ENCODE measurements at regions not wholly inside any gene's neighbourhood (a gene's known extent, or its start where the extent isn't known, plus 50 kb on each side); places are given as distances from the start of the nearest gene placed in this dataset.

DNA sequence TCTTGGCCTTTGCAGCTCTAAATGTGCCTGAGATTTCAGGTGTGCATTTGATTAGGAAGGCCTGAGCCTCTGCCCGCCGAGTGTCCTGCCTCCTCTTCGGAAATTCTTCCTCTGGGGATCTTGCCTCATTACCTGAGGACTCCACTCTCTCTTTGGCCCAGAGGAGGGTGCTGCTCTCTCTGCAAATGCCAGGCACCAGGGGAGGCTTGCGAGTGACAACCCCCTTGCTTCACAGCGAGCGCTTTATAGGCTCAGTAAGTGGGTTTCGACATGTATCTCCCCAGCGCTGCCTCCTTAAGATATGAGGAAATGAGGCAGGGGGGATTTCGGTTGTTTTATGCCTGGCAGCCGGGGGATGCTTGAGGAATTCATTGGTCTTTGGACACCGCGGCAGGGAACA lies 423.9 kb downstream of the GLRX3 start:
- DNase-seq (ENCODE audit: low spot score): no peak
- ATAC-seq: no peak
- intact Hi-C loops (cut with DNase I): no loop called here

GRCh38 chr10:130560573-130560972 lies 424.4 kb downstream of the GLRX3 start:
- intact Hi-C loops (cut with DNase I): no loop called here
- DNase-seq (ENCODE audit: low spot score) (no peak), ATAC-seq (no peak)

DNA sequence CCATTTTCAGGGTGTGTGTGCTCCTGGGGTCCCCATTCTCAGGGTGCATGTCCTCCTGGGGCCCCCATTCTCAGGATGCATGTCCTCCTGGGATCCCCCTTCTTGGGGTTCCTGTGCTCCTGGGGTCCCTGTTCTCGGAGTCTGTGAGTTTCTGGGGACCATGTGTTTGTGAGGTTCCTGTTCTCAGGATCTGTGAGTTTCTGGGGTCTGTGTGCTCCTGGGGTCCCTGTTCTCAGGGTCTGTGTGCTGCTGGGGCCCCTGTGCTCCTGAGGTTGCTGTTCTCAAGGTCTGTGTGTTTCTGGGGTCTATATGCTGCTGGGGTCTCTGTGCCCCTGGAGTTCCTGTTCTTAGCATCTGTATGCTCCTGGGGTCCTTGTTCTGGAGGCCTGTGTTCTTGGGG lies 425.5 kb downstream of the GLRX3 start:
- intact Hi-C loops (cut with DNase I): no loop called here
- ATAC-seq (no peak), DNase-seq (ENCODE audit: low spot score) (no peak)

- no peak for ATAC-seq
- DNase-seq (ENCODE audit: low spot score): no peak
- intact Hi-C loops (cut with DNase I): no loop called here
Observed at GRCh38 chr10:130567011-130567410, 430.8 kb downstream of the GLRX3 start.

- ATAC-seq (no peak), DNase-seq (ENCODE audit: low spot score) (no peak)
- intact Hi-C loops (cut with DNase I): no loop called here
Observed at GRCh38 chr10:130567436-130567835, 431.2 kb downstream of the GLRX3 start.

DNA sequence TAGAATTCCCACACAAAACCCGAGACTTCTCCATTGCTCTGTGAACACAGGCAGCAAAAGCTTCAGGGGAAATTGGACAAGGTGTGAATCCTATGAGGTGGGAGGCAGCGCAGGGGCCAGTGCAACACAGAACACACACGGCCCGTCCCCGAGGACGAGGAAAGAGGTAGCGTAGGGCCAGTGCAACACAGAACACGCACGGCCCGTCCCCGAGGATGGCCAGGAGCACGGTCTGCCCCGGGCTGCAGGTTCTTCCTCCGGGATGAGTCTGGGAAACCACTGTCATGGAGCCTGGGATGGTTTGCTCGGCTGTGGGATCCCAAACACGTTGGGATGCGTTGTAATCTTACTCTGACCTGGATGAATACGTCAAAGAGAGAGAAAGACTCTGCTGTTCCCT lies 432.1 kb downstream of the GLRX3 start:
- intact Hi-C loops (cut with DNase I): no loop called here
- ATAC-seq: no peak
- no peak for DNase-seq (ENCODE audit: low spot score)

DNA sequence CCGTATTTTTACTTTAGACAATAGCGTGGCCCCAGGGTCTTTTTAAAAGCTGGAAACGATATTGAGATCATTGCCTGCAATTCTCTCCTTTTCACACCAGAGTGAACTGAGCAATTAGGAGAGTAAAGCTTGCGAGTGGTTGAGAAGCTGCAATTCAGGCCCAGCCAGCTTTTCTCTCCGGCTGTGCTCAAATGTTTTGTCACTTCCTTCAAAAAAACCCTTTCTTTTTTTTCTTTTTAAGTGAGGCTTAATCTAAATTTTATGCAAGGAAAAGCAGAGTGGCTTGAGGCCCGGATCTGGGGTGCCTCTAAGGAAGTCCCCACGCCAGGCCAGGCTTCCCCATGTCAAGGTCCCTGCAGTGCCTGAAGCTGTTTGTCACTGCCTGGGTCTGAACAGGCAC lies 433.9 kb downstream of the GLRX3 start:
- intact Hi-C loops (cut with DNase I): no loop called here
- DNase-seq (ENCODE audit: low spot score): no peak
- no peak for ATAC-seq

GRCh38 chr10:130571674-130572073 lies 435.5 kb downstream of the GLRX3 start:
- no peak for DNase-seq (ENCODE audit: low spot score)
- no peak for ATAC-seq
- intact Hi-C loops (cut with DNase I): no loop called here

DNA sequence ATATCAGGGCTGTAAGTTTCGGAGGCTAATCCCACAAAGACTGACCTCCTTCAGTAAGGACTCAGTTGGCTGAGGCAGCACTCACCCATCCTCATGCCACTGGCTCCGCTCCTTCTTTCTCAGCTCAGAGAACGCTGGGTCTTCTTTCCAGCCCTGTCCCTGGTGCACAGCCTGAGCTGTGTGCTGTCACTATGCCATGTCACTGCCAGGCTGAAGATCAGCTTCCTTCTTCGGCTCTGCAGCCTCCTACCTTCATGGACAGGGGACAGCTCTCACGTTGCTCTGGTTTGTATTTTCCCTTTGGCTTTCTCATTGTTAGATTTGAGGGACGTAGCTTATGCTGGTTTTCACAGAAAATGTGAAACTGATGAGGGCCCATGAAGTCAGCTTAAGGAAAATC lies 437.3 kb downstream of the GLRX3 start:
- intact Hi-C loops (cut with DNase I): no loop called here
- ATAC-seq: no peak

GRCh38 chr10:130575756-130576285 lies 439.6 kb downstream of the GLRX3 start:
- intact Hi-C loops (cut with DNase I): no loop called here
- no peak for DNase-seq (ENCODE audit: low spot score)
- ATAC-seq: no peak

More for the DNA sequence above, 437.3 kb downstream of the GLRX3 start:
- no peak for DNase-seq (ENCODE audit: low spot score)

- no peak for DNase-seq (ENCODE audit: low spot score)
- intact Hi-C loops (cut with DNase I): no loop called here
- no peak for ATAC-seq
Observed at GRCh38 chr10:130576427-130576826, 440.2 kb downstream of the GLRX3 start.

GRCh38 chr10:130577039-130577438 lies 440.8 kb downstream of the GLRX3 start:
- DNase-seq (ENCODE audit: low spot score) (no peak), ATAC-seq (no peak)
- intact Hi-C loops (cut with DNase I): no loop called here

GRCh38 chr10:130578532-130579289 lies 442.5 kb downstream of the GLRX3 start:
- intact Hi-C loops (cut with DNase I): no loop called here
- DNase-seq (ENCODE audit: low spot score) (no peak), ATAC-seq (no peak)

DNA sequence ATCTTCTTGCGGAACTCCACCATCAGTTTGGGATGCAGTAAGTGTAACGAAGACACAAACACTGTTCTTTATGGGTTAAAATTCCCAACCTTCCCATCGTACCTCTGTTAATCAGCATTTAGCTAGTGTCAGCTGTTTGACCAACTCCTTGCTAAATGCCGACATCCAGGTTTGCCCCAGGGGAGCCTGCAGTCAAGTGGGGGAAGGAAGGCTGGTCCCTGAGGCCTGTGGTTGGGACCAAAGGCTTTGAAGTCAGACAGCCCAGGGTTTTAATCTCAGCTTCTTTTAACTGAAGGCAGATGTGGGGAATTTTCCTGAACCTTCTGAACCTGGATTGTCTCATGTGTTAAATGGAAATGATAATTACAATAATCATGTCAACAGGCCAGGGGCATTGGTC lies 443.7 kb downstream of the GLRX3 start:
- ATAC-seq (no peak), DNase-seq (ENCODE audit: low spot score) (no peak)
- intact Hi-C loops (cut with DNase I): no loop called here

GRCh38 chr10:130580975-130581374 lies 444.8 kb downstream of the GLRX3 start:
- intact Hi-C loops (cut with DNase I): no loop called here
- ATAC-seq (no peak), DNase-seq (ENCODE audit: low spot score) (no peak)

DNA sequence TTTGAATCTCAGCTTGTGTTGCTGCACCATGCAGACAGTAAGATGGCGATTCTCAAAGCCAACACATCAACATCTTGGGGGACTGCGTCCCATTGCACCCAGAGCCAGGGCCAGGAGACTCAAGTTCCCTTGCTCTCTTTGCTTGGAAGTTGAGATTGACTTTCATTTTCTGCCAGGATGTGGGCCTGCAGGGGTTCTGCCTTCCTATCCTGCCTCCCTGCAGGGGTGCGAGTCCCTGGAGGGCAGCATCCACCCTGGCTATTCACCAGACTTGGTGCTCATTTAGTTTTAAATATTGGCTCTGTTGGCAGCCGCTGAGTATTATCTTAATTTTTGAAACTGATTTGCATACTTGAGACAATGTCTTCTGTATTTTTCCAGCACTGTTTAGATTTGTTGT lies 451.5 kb downstream of the GLRX3 start:
- intact Hi-C loops (cut with DNase I): no loop called here
- DNase-seq (ENCODE audit: low spot score): no peak
- no peak for ATAC-seq

GRCh38 chr10:130606001-130606405 lies 469.8 kb downstream of the GLRX3 start:
- DNase-seq (ENCODE audit: low spot score) (no peak), ATAC-seq (no peak)
- intact Hi-C loops (cut with DNase I): no loop called here

DNA sequence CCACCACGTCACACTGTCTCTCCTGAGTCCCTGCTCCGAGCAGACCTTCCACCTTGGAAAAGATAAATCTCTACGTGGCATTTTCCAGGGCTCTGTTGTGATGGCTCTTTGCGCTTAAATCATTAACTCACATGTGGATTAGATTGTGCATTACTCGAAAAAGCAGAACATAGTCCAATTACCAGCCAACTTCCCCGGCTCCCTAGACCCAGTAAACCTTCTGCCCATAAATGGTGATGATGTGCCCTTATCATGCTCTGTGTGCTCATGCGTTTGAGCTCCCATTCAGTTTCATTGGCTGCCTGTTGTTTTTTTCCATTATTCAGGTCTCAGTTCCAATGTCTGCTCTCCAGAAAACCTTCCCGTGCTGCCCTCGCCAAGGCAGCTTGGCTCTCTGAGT lies 471.2 kb downstream of the GLRX3 start:
- ATAC-seq (no peak), DNase-seq (ENCODE audit: low spot score) (no peak)
- intact Hi-C loops (cut with DNase I): no loop called here

GRCh38 chr10:130611239-130611638 lies 475.0 kb downstream of the GLRX3 start:
- DNase-seq (ENCODE audit: low spot score) (no peak), ATAC-seq (no peak)
- intact Hi-C loops (cut with DNase I): no loop called here

DNA sequence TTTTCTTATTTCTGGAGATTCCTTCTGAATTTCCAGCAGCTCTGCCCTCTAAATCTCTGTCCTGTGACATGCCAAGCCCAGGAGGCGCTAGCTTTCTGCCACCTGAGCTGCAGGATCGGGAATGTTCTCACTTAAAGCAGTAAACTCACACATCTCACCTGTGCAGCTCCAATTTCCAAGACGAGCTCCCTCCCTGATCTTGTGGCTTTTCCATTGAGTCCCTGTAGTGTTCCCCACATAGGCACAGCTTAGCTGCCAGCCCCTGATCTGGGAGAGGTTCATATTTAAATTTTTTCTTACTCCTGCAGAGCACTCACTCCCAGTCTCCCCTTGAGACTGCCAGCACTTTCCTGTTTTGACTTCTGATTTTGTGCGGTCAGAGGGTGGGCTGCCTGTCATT lies 479.3 kb downstream of the GLRX3 start:
- no peak for ATAC-seq
- intact Hi-C loops (cut with DNase I): no loop called here
- DNase-seq (ENCODE audit: low spot score): no peak

DNA sequence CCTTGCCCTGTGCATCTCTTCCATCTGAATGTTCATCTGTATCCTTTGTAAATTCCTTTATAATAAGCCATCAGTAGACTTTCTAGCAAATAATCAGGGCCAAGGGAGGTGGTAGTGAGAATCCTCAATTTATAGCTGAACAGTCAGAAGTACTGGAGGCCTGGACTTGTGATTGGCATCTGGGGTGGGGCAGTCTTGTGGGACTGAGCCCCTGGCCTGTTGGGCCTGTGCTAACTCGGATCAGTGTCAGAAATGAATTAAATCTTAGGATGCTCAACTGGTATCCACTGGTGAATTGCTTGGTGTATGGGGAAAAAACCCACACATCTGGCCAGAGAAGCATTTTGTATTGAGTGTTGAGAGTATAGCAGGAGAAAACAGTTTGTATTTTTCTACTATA lies 481.8 kb downstream of the GLRX3 start:
- intact Hi-C loops (cut with DNase I): no loop called here
- no peak for DNase-seq (ENCODE audit: low spot score)

More for the DNA sequence above, 481.8 kb downstream of the GLRX3 start:
- no peak for ATAC-seq
